ENCODE measurements at regions not wholly inside any gene's neighbourhood (a gene's known extent, or its start where the extent isn't known, plus 50 kb on each side); places are given as distances from the start of the nearest gene placed in this dataset.

- no peak for DNase-seq (ENCODE audit: low spot score)
- H3K9ac ChIP-seq (ENCODE audit: low read depth in 1 of 2, low read length in 2 of 2): no peak overlapping the region
- H3K27me3 ChIP-seq (ENCODE audit: control insufficient read depth in 4 of 4, insufficient read depth in 4 of 4, low read length in 3 of 4): no peaks in the 10 kb centered on the region
- TF ChIP-seq, protein P1, sequence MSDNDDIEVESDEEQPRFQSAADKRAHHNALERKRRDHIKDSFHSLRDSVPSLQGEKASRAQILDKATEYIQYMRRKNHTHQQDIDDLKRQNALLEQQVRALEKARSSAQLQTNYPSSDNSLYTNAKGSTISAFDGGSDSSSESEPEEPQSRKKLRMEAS (IDR thresholded peaks at IDR 0.05): no peak
- TF ChIP-seq REST (IDR thresholded peaks at IDR 0.05) (no peak), RAD21 (IDR thresholded peaks at IDR 0.05) (no peak)
- no peaks in the 10 kb centered on the region for H3K36me3 ChIP-seq (ENCODE audit: control insufficient read depth in 4 of 4, insufficient read depth in 3 of 4, low read depth in 1 of 4, low read length in 3 of 4)
- H3K27ac ChIP-seq (ENCODE audit: low read depth in 1 of 2, low read length in 2 of 2): peak overlapping the region in 1 of 2 donors; percentile 67
- no peaks in the 10 kb centered on the region for H3K9me3 ChIP-seq (ENCODE audit: control insufficient read depth in 4 of 4, low read length in 3 of 4)
- H3K4me3 ChIP-seq (ENCODE audit: low read depth in 1 of 3, low read length in 3 of 3): no peak overlapping the region
- no peaks in the 10 kb centered on the region for H3K4me1 ChIP-seq (ENCODE audit: control insufficient read depth in 4 of 4, insufficient read depth in 4 of 4, low read length in 3 of 4)
Measured at GRCh38 chr12:89863968-89864367, 155.3 kb upstream of the ATP2B1 start.

DNA sequence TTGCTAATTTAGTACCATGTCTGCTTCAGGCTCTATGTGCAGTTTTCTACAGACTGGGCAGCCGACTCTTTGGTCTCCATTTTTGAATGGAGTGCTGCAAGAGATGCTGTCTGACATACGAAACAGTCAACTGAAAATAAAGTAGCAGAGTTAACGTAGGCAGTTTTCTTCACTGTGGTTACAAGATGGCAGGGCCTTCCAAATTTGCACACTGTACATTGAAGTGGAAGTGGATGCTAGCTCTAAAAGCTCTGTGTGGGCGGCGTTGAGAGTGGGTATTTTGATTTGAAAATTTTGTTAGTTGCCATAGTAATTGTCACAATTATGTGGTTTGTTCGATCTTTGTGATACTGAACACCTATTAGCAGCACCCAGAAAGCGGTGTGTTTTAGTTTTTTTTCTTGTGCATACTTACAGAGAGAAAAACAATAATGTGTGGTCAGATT lies 154.9 kb upstream of the ATP2B1 start:
- Histone ChIP-seq H3K4me3 (ENCODE audit: low read depth in 1 of 3, low read length in 3 of 3) (no peak overlapping the region), H3K36me3 (ENCODE audit: control insufficient read depth in 4 of 4, insufficient read depth in 3 of 4, low read depth in 1 of 4, low read length in 3 of 4) (no peaks in the 10 kb centered on the region), H3K27me3 (ENCODE audit: control insufficient read depth in 4 of 4, insufficient read depth in 4 of 4, low read length in 3 of 4) (no peaks in the 10 kb centered on the region), H3K4me1 (ENCODE audit: control insufficient read depth in 4 of 4, insufficient read depth in 4 of 4, low read length in 3 of 4) (no peaks in the 10 kb centered on the region), H3K9me3 (ENCODE audit: control insufficient read depth in 4 of 4, low read length in 3 of 4) (no peaks in the 10 kb centered on the region), H3K9ac (ENCODE audit: low read depth in 1 of 2, low read length in 2 of 2) (no peak overlapping the region), H3K27ac (ENCODE audit: low read depth in 1 of 2, low read length in 2 of 2) (peak overlapping the region in 1 of 2 donors; percentile 67)
- WGBS: 81% methylated on average over 7 of the region's 7 CpGs
- DNase-seq (ENCODE audit: low spot score): no peak
- TF ChIP-seq NR2F2 (IDR thresholded peaks at IDR 0.05) (no peak), CTCF (IDR thresholded peaks at IDR 0.05; ENCODE audit: low read depth, low read length, missing input control) (no peak), REST (IDR thresholded peaks at IDR 0.05) (no peak), RXRA (IDR thresholded peaks at IDR 0.05) (no peak), YY1 (IDR thresholded peaks at IDR 0.05) (no peak), GABPA (IDR thresholded peaks at IDR 0.05 in 1 of 2, conservative IDR thresholded peaks at IDR 0.05 in 1 of 2) (no peak), FOXA2 (IDR thresholded peaks at IDR 0.05) (no peak), TAF1 (conservative IDR thresholded peaks at IDR 0.05) (no peak), JUND (IDR thresholded peaks at IDR 0.05) (no peak)
